SK-N-SH (cell line): ENCODE measurements at regions not wholly inside any gene's neighbourhood (a gene's known extent, or its start where the extent isn't known, plus 50 kb on each side); places are given as distances from the start of the nearest gene placed in this dataset.

Experiments
- CTCF ChIA-PET: fragments of 300-600, 350-600 bp; formaldehyde crosslinking; extraction: SDS; loops from one replicate; lab custom pipeline; 2021; lab: Yijun Ruan, JAX
- POLR2A ChIA-PET: fragments of 350-600 bp; sonication (Branson Sonifier 250); formaldehyde crosslinking; extraction: SDS; loops from one replicate; lab custom pipeline; 2020; ENCODE audit warnings: antibody characterized with exemption, inconsistent platforms; lab: Yijun Ruan, JAX
- DNase-seq: peaks from one replicate; pipeline ENCODE4 v3.0.0; 2012
- H2AFZ ChIP-seq: fragments of 200-600 bp; sonication (generic); 2 replicates; pipeline ENCODE4 v1.8.1; 2016; ENCODE audit warnings: antibody characterized with exemption, mild to moderate bottlenecking, low read depth
- H3F3A ChIP-seq: fragments of 200-600 bp; sonication (generic); replicated peaks from 2 replicates; pipeline ENCODE3; 2016; ENCODE audit warnings: antibody characterized with exemption, mild to moderate bottlenecking; ENCODE audit not compliant: insufficient read depth
- H3K27ac ChIP-seq, 2 experiments: fragments of 200-500 bp in 1 of 2; fragments of 200-600 bp in 1 of 2; sonication (Bioruptor generic) in 1 of 2; sonication (generic), shearing (Covaris generic) in 1 of 2; 2 replicates each; pipeline versions ENCODE4 v1.5.1 to v1.6.1; 2014 to 2016; ENCODE audit warnings: low read depth in 2 of 2, inconsistent platforms in 1 of 2, low read length in 1 of 2, mild to moderate bottlenecking in 1 of 2, mixed read lengths in 1 of 2
- H3K27me3 ChIP-seq: fragments of 200-600 bp; sonication (generic), shearing (Covaris generic); 2 replicates; pipeline ENCODE4 v1.6.1; 2016; ENCODE audit warnings: mixed run types; ENCODE audit not compliant: insufficient read depth
- H3K36me3 ChIP-seq, 2 experiments: fragments of 200-500 bp in 1 of 2; fragments of 200-600 bp in 1 of 2; sonication (Bioruptor generic) in 1 of 2; sonication (generic) in 1 of 2; replicated peaks in 1 of 2; 2 replicates each; pipeline versions ENCODE3 to v1.5.1; 2014 to 2016; ENCODE audit warnings: low read length in 1 of 2, mild to moderate bottlenecking in 1 of 2; ENCODE audit not compliant: insufficient read depth in 2 of 2, control insufficient read depth in 1 of 2
- H3K4me1 ChIP-seq, 2 experiments: fragments of 200-500 bp in 1 of 2; fragments of 200-600 bp in 1 of 2; sonication (Bioruptor generic) in 1 of 2; sonication (generic), shearing (Covaris generic) in 1 of 2; 2 replicates each; pipeline versions ENCODE4 v1.5.1 to v1.6.1; 2014 to 2016; ENCODE audit warnings: low read depth in 1 of 2, low read length in 1 of 2, mixed run types in 1 of 2; ENCODE audit not compliant: insufficient read depth in 2 of 2, control insufficient read depth in 1 of 2
- H3K4me2 ChIP-seq: fragments of 200-600 bp; sonication (generic), shearing (Covaris generic); 2 replicates; pipeline ENCODE4 v1.6.1; 2017; ENCODE audit warnings: mixed run types
- H3K4me3 ChIP-seq, 2 experiments: fragments of 200-500 bp in 1 of 2; fragments of 200-600 bp in 1 of 2; sonication (Bioruptor generic) in 1 of 2; sonication (generic), shearing (Covaris generic) in 1 of 2; 2 replicates each; pipeline versions ENCODE4 v1.5.1 to v1.8.1; 2014 to 2016; ENCODE audit warnings: low read depth in 2 of 2, inconsistent platforms in 1 of 2, low read length in 1 of 2, mild to moderate bottlenecking in 1 of 2, mixed read lengths in 1 of 2, moderate library complexity in 1 of 2
- H3K79me2 ChIP-seq: fragments of 200-600 bp; sonication (generic); 2 replicates; pipeline ENCODE4 v1.8.1; 2017; ENCODE audit warnings: mild to moderate bottlenecking; ENCODE audit not compliant: insufficient read depth
- H3K9ac ChIP-seq: fragments of 200-600 bp; sonication (generic); 2 replicates; pipeline ENCODE4 v1.6.1; 2017; ENCODE audit warnings: mixed run types
- H3K9me2 ChIP-seq: fragments of 200-600 bp; sonication (generic); 2 replicates; pipeline ENCODE4 v1.6.1; 2017; ENCODE audit warnings: mixed run types
- H3K9me3 ChIP-seq: fragments of 200-600 bp; sonication (generic); 2 replicates; pipeline ENCODE4 v1.6.1; 2017; ENCODE audit warnings: mixed run types, mild to moderate bottlenecking, moderate library complexity
- H4K20me1 ChIP-seq: fragments of 200-600 bp; sonication (generic); 2 replicates; pipeline ENCODE4 v1.6.1; 2017; ENCODE audit warnings: mild to moderate bottlenecking, mixed run types; ENCODE audit not compliant: insufficient read depth
- CHD2 ChIP-seq: fragments of 150-350 bp; IDR thresholded peaks from 2 replicates; pipeline ENCODE4 v1.6.1; 2018; ENCODE audit warnings: low read length; ENCODE audit not compliant: partially characterized antibody
- ELF1 ChIP-seq: IDR thresholded peaks from 2 replicates; pipeline ENCODE4 v1.4.0; 2012
- EP300 ChIP-seq, 2 experiments: IDR thresholded peaks; 2 replicates each; pipeline versions ENCODE4 v1.4.0 to v1.6.1; 2012; ENCODE audit warnings: borderline replicate concordance in 1 of 2, low read depth in 1 of 2, low read length in 1 of 2
- EZH2phosphoT487 ChIP-seq: fragments of 200-600 bp; sonication (generic); IDR thresholded peaks from 2 replicates; pipeline ENCODE4 v1.6.1; 2017; ENCODE audit warnings: low read depth, mixed run types, mild to moderate bottlenecking, antibody characterized with exemption, moderate library complexity, borderline replicate concordance
- FOXJ3 ChIP-seq: sonication (generic); formaldehyde crosslinking; IDR thresholded peaks from 2 replicates; pipeline ENCODE4 v1.5.1; 2020; ENCODE audit warnings: mild to moderate bottlenecking, missing genetic modification reagents
- GATA2 ChIP-seq: sonication (generic); formaldehyde crosslinking; IDR thresholded peaks from 2 replicates; pipeline ENCODE4 v1.5.0; 2020; ENCODE audit warnings: mild to moderate bottlenecking, missing genetic modification reagents
- IRF3 ChIP-seq: fragments of 150-350 bp; IDR thresholded peaks from 2 replicates; pipeline ENCODE4 v1.6.1; 2016; ENCODE audit warnings: mild to moderate bottlenecking, low read depth, low read length
- MXI1 ChIP-seq: IDR thresholded peaks from 2 replicates; pipeline ENCODE4 v1.6.1; 2012; ENCODE audit warnings: mild to moderate bottlenecking, low read depth, low read length, improper control_type of control experiment
- NRF1 ChIP-seq: IDR thresholded peaks from 2 replicates; pipeline ENCODE4 v1.6.1; 2012; ENCODE audit warnings: low read depth, mild to moderate bottlenecking, low read length
- RCOR1 ChIP-seq: fragments of 150-350 bp; IDR thresholded peaks from 2 replicates; pipeline ENCODE4 v1.6.1; 2017; ENCODE audit warnings: antibody characterized with exemption, low read length
- RXRA ChIP-seq: IDR thresholded peaks from 2 replicates; pipeline ENCODE4 v1.4.0; 2012; ENCODE audit warnings: low read depth, mild to moderate bottlenecking, borderline replicate concordance
- SIN3A ChIP-seq: IDR thresholded peaks from 2 replicates; pipeline ENCODE4 v1.6.1; 2012; ENCODE audit warnings: low read depth, mild to moderate bottlenecking, low read length, moderate library complexity, borderline replicate concordance
- SMC3 ChIP-seq: IDR thresholded peaks from 2 replicates; pipeline ENCODE4 v1.6.1; 2012; ENCODE audit warnings: low read depth, low read length, improper control_type of control experiment
- TAF1 ChIP-seq: IDR thresholded peaks from 2 replicates; pipeline ENCODE4 v1.6.1; 2012; ENCODE audit warnings: low read depth, mild to moderate bottlenecking, low read length, moderate library complexity, borderline replicate concordance
- TCF12 ChIP-seq: IDR thresholded peaks from 2 replicates; pipeline ENCODE4 v1.4.0; 2012
- TEAD4 ChIP-seq: IDR thresholded peaks from 2 replicates; pipeline ENCODE4 v1.4.0; 2012; ENCODE audit warnings: mild to moderate bottlenecking, borderline replicate concordance; ENCODE audit not compliant: insufficient read depth
- USF1 ChIP-seq: IDR thresholded peaks from 2 replicates; pipeline ENCODE4 v1.4.0; 2012; ENCODE audit warnings: low read depth, borderline replicate concordance
- YY1 ChIP-seq: IDR thresholded peaks from 2 replicates; pipeline ENCODE4 v1.4.0; 2012; ENCODE audit warnings: low read depth, mild to moderate bottlenecking
- WGBS: methylation state at CpG from one replicate; pipeline ENCODE4 v1.1.6; 2017; ENCODE audit warnings: low lambda C conversion rate; 5-methylcytosine and 5-hydroxymethylcytosine counted together
- TF ChIP-seq, protein P1 (sequence below): IDR thresholded peaks from 2 replicates; pipeline ENCODE4 v1.4.0; 2012; ENCODE audit warnings: low read depth
- TF ChIP-seq, protein P2 (sequence below): fragments of 200-600 bp; sonication (generic); IDR thresholded peaks from 2 replicates; pipeline ENCODE4 v1.6.1; 2017; ENCODE audit warnings: antibody characterized with exemption, mild to moderate bottlenecking, moderate library complexity
- TF ChIP-seq, protein P3 (sequence below): IDR thresholded peaks from 2 replicates; pipeline ENCODE4; 2012
- TF ChIP-seq, protein P4 (sequence below): IDR thresholded peaks from 2 replicates; pipeline ENCODE4 v1.4.0; 2012; ENCODE audit warnings: low read depth, borderline replicate concordance

- TF ChIP-seq, protein P1, sequence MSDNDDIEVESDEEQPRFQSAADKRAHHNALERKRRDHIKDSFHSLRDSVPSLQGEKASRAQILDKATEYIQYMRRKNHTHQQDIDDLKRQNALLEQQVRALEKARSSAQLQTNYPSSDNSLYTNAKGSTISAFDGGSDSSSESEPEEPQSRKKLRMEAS: no peak
- TF ChIP-seq RXRA (no peak), USF1 (no peak), EZH2phosphoT487 (no peak), FOXJ3 (no peak), ELF1 (peak; percentile 83), YY1 (no peak), RCOR1 (no peak), CHD2 (peak; percentile 92), NRF1 (no peak), EP300 (IDR thresholded peaks at IDR 0.05; ENCODE audit: borderline replicate concordance in 1 of 2, low read depth in 1 of 2, low read length in 1 of 2) (no peak)
These were observed 270.7 kb downstream of the ZNF33B start (continued) for GRCh38 chr10:42367532-42368230.

- 72% methylated on average over 1 of the region's 1 CpG for WGBS
These were observed 286.6 kb downstream of the ZNF33B start for GRCh38 chr10:42351745-42352144.

More at GRCh38 chr10:42351745-42352144, 286.6 kb downstream of the ZNF33B start:
- DNase-seq: no peak
- Histone ChIP-seq H3K79me2 (peaks cover 16% of the 10 kb centered on the region; the same call in 1 of the 2 replicates), H3K9me3 (peaks cover 28% of the 10 kb centered on the region; the same call in 1 of the 2 replicates), H3K4me3 (no peak overlapping the region), H3K36me3 (peaks cover 0 to 19% of the 10 kb centered on the region in 2 experiments), H3K27me3 (no peaks in the 10 kb centered on the region), H4K20me1 (no peaks in the 10 kb centered on the region), H3K4me2 (no peak overlapping the region), H3K4me1 (no peaks in the 10 kb centered on the region), H3K9ac (no peak overlapping the region), H3K9me2 (no peaks in the 10 kb centered on the region), H2AFZ (no peak overlapping the region), H3K27ac (no peak overlapping the region), H3F3A (no peaks in the 10 kb centered on the region)
- POLR2A ChIA-PET: no interaction called here
- CTCF ChIA-PET: no interaction called here
- TF ChIP-seq USF1 (no peak), SIN3A (no peak), ELF1 (no peak), TCF12 (no peak), TAF1 (no peak), SMC3 (no peak), GATA2 (no peak), MXI1 (no peak), RCOR1 (no peak), CHD2 (no peak), IRF3 (no peak), RXRA (no peak), FOXJ3 (no peak), TEAD4 (no peak)
- TF ChIP-seq, protein P2, sequence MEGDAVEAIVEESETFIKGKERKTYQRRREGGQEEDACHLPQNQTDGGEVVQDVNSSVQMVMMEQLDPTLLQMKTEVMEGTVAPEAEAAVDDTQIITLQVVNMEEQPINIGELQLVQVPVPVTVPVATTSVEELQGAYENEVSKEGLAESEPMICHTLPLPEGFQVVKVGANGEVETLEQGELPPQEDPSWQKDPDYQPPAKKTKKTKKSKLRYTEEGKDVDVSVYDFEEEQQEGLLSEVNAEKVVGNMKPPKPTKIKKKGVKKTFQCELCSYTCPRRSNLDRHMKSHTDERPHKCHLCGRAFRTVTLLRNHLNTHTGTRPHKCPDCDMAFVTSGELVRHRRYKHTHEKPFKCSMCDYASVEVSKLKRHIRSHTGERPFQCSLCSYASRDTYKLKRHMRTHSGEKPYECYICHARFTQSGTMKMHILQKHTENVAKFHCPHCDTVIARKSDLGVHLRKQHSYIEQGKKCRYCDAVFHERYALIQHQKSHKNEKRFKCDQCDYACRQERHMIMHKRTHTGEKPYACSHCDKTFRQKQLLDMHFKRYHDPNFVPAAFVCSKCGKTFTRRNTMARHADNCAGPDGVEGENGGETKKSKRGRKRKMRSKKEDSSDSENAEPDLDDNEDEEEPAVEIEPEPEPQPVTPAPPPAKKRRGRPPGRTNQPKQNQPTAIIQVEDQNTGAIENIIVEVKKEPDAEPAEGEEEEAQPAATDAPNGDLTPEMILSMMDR: no peak
- TF ChIP-seq, protein P1: no peak
- TF ChIP-seq, protein P3, sequence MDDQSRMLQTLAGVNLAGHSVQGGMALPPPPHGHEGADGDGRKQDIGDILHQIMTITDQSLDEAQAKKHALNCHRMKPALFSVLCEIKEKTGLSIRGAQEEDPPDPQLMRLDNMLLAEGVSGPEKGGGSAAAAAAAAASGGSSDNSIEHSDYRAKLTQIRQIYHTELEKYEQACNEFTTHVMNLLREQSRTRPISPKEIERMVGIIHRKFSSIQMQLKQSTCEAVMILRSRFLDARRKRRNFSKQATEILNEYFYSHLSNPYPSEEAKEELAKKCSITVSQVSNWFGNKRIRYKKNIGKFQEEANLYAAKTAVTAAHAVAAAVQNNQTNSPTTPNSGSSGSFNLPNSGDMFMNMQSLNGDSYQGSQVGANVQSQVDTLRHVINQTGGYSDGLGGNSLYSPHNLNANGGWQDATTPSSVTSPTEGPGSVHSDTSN: no peak
- TF ChIP-seq, protein P4, sequence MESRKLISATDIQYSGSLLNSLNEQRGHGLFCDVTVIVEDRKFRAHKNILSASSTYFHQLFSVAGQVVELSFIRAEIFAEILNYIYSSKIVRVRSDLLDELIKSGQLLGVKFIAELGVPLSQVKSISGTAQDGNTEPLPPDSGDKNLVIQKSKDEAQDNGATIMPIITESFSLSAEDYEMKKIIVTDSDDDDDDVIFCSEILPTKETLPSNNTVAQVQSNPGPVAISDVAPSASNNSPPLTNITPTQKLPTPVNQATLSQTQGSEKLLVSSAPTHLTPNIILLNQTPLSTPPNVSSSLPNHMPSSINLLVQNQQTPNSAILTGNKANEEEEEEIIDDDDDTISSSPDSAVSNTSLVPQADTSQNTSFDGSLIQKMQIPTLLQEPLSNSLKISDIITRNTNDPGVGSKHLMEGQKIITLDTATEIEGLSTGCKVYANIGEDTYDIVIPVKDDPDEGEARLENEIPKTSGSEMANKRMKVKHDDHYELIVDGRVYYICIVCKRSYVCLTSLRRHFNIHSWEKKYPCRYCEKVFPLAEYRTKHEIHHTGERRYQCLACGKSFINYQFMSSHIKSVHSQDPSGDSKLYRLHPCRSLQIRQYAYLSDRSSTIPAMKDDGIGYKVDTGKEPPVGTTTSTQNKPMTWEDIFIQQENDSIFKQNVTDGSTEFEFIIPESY: no peak
